ENCODE measurements at regions not wholly inside any gene's neighbourhood (a gene's known extent, or its start where the extent isn't known, plus 50 kb on each side); places are given as distances from the start of the nearest gene placed in this dataset.

GRCh38 chr6:100232781-100233573 lies 231.7 kb downstream of the SIM1 start:
- Histone ChIP-seq H3K4me3 (no peak overlapping the region), H3K9me3 (no peaks in the 10 kb centered on the region), H3K27ac (no peak overlapping the region), H3K27me3 (no peaks in the 10 kb centered on the region), H3K4me1 (peaks cover 0 to 9% (median 0%) of the 10 kb centered on the region in 4 donors), H3K36me3 (no peaks in the 10 kb centered on the region)
- TF ChIP-seq, protein P1, sequence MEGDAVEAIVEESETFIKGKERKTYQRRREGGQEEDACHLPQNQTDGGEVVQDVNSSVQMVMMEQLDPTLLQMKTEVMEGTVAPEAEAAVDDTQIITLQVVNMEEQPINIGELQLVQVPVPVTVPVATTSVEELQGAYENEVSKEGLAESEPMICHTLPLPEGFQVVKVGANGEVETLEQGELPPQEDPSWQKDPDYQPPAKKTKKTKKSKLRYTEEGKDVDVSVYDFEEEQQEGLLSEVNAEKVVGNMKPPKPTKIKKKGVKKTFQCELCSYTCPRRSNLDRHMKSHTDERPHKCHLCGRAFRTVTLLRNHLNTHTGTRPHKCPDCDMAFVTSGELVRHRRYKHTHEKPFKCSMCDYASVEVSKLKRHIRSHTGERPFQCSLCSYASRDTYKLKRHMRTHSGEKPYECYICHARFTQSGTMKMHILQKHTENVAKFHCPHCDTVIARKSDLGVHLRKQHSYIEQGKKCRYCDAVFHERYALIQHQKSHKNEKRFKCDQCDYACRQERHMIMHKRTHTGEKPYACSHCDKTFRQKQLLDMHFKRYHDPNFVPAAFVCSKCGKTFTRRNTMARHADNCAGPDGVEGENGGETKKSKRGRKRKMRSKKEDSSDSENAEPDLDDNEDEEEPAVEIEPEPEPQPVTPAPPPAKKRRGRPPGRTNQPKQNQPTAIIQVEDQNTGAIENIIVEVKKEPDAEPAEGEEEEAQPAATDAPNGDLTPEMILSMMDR (IDR thresholded peaks at IDR 0.05): no peak
- TF ChIP-seq EP300 (IDR thresholded peaks at IDR 0.05) (no peak), POLR2A (IDR thresholded peaks at IDR 0.05) (no peak)
- no peak for DNase-seq (ENCODE audit: low spot score in 2 of 2)
- 93 to 94% methylated on average over 5 of the region's 5 CpGs for WGBS, 2 donors

DNA sequence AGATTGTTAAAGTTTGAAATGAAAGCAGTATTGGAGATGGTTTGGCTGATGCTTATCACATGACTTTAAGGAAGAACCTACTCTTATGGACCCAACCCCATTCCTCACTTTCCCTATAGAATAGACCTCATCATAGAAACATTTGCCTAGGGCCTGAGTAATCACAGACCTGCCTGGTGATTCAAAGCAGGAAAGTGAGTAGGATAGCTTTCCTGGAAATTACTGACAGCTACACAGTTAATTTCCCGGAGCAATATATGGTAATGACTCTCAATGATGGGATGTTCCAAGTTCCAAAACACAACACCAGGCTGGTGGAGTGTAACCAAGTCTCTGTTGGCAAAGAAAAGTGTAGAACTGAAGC lies 233.8 kb downstream of the SIM1 start:
- H3K36me3 ChIP-seq: no peaks in the 10 kb centered on the region
- TF ChIP-seq POLR2A (IDR thresholded peaks at IDR 0.05): no peak
- no peak for TF ChIP-seq EP300 (IDR thresholded peaks at IDR 0.05)
- TF ChIP-seq, protein P1 (IDR thresholded peaks at IDR 0.05): no peak
- no peaks in the 10 kb centered on the region for H3K27me3 ChIP-seq
- no peak overlapping the region for H3K27ac ChIP-seq
- DNase-seq (ENCODE audit: low spot score in 2 of 2): no peak
- no peaks in the 10 kb centered on the region for H3K9me3 ChIP-seq
- H3K4me1 ChIP-seq: peaks cover 0 to 9% (median 0%) of the 10 kb centered on the region in 4 donors
- H3K4me3 ChIP-seq: no peak overlapping the region
- WGBS, 2 donors: 64 to 80% methylated on average over 1 of the region's 1 CpG

GRCh38 chr6:100230115-100230952 lies 234.4 kb downstream of the SIM1 start:
- Histone ChIP-seq H3K4me1 (peaks cover 0 to 9% (median 0%) of the 10 kb centered on the region in 4 donors), H3K27me3 (no peaks in the 10 kb centered on the region), H3K27ac (no peak overlapping the region), H3K9me3 (no peaks in the 10 kb centered on the region), H3K36me3 (no peaks in the 10 kb centered on the region), H3K4me3 (no peak overlapping the region)
- 89 to 90% methylated on average over 6 of the region's 6 CpGs for whole genome bisulfite sequencing, 2 donors
- no peak for TF ChIP-seq POLR2A (IDR thresholded peaks at IDR 0.05)
- TF ChIP-seq, protein P1 (IDR thresholded peaks at IDR 0.05): no peak
- no peak for TF ChIP-seq EP300 (IDR thresholded peaks at IDR 0.05)
- no peak for DNase-seq (ENCODE audit: low spot score in 2 of 2)

DNA sequence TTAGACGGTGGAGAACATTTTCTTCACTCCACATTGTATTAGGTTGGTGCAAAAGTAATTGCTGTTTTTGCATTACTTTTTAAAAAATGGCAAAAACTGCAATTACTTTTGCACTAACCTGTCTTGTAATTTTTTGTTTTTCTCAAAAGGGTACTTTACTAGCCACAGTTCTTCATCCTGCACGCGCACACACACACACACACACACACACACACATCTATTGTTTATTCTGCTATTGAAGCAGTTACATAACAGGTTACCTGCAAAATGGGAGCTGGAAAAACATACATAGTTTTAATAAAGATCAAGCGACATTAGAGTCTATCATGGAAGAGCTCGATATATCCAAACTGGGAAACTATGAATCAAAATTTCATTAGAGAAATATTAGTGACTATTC lies 235.2 kb downstream of the SIM1 start:
- 81 to 85% methylated on average over 5 of the region's 5 CpGs for WGBS, 2 donors
- Histone ChIP-seq H3K27me3 (no peaks in the 10 kb centered on the region), H3K4me3 (peak overlapping the region in 3 of 4 donors; percentile 37 to 56 (median 42)), H3K9me3 (no peaks in the 10 kb centered on the region), H3K4me1 (peaks cover 0 to 9% (median 0%) of the 10 kb centered on the region in 4 donors), H3K27ac (peak overlapping the region in 1 of 4 donors; percentile 69), H3K36me3 (no peaks in the 10 kb centered on the region)
- TF ChIP-seq POLR2A (IDR thresholded peaks at IDR 0.05) (no peak), EP300 (IDR thresholded peaks at IDR 0.05) (no peak)
- TF ChIP-seq, protein P1 (IDR thresholded peaks at IDR 0.05): no peak
- DNase-seq (ENCODE audit: low spot score in 2 of 2): no peak

Measured in tibial nerve (tissue), 4 donors.